HG03103 (cell line): ENCODE measurements at regions not wholly inside any gene's neighbourhood (a gene's known extent, or its start where the extent isn't known, plus 50 kb on each side); places are given as distances from the start of the nearest gene placed in this dataset.
A peak's percentile ranks its signal among the peaks of the same experiment; 100 is the strongest.

ENCODE experiments used
- ATAC-seq: cut with Tn5 transposase; IDR thresholded peaks from one replicate; pipeline ENCODE4 v1.9.1; 2021; ENCODE audit warnings: low read depth; ENCODE audit not compliant: unreplicated experiment

DNA sequence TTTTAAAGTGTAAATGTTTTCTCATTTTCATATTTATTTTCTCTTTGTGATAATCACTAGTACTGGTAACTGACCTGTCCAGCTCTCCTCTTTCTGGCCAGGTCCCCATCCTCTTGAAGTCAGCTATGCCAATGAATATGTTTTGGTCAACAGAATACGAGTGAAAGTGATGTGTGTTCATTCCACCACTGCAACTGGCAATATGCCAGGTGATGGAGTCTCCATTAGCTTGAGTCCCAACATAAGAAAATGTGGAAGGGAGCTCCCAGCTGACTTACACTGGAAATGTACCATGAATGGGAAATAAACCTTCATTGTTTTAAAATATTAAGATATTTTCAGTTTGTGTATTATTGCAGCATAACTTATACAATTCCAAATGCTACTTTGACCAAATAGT is 75.8 kb downstream of the CCDC34 start:
- no peak for ATAC-seq

DNA sequence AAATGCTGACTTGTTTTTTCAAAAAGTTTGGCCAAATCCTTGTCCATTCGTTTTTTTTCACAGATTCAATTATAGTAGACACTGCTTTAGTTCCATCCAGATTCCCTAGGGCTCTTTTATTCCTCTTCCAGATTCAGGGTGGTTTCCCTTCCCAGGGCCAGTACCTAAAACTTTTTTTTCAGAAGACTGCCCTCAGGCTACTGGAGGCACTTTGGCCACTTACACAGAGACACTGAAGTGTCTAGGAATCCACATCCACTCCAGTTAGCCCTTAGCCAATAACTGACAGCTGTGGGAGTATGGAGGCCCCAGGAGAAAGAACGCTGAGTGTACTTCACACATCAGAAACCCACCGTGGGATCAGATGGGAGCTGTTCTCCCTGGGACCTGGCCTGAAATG is 77.3 kb downstream of the CCDC34 start:
- no peak for ATAC-seq

DNA sequence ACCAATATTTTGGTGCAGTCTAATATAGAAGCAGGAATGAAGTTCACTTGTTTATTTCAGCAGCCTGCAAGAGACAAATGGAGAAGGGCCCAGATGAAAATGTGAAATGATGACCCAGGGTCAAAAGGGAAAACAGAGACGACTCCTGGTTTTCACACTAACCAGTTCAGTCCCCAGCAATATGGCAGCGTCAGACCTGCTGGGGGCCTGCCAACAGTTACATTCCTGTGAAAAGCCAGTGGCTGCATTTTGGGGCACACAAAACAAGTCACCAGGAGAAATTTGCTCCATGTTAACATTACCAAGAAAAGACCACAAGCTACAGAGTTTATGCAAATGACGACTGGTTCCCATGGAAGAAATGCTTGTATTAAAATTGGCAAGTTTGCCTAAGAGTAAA is 80.2 kb downstream of the CCDC34 start:
- ATAC-seq: no peak

DNA sequence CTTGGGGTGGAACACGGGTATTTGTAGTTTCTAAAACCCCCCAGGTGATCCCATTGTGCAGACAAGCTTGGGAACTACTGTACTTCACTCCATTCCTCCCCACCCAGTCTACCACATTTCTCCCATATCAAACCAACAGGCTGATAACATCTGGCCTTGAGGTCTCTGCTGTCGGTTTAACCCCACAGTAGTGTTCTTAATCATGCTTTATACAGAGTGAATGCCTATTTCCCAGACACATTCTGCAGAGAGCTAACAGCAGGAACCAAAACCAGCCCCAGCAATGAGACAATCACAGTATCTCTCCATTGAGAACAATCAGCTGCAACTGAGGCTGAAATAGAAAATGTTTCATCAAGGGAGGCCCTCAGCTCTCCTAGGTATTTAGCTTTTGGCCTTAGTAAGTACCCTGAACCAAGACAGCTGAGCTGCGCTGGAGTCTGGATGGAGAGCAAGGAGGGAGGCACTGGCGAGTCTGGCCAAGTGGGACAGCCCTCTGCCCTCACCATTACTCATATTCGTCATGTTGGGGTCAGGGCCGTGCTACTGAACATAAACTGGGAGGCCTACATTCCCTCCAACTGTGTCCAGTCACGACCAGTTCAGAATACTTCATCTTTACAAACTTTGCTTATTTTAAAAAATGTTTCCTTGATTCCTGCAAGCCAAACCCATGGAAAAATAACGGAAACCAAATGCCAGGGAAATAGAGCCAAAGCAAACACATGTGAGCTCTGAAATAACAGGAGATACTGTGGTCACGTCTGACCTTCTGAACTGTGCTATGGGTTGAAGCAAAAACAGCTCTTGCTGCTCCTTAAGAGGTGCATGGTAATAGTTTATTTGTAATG is 81.0 kb downstream of the CCDC34 start:
- ATAC-seq: peak; percentile 79

DNA sequence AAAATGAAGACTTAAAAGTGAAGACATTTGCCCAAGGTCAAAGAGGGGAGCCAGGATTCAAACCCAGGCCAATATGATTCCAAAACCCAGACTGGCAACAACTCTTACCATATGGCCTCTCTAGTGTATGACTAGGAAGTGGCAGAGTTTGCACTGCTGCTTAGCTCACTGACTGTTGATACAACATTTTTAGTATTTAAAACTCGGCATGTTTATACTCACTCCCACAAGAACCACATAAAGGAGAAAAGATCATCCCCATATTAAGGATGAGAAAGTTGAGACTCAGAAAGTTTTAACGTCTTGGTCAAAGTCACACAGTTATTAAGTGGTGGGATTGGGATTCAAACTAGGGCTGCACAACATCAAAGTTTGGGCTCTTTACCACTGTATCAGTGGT is 81.7 kb downstream of the CCDC34 start:
- ATAC-seq: no peak

DNA sequence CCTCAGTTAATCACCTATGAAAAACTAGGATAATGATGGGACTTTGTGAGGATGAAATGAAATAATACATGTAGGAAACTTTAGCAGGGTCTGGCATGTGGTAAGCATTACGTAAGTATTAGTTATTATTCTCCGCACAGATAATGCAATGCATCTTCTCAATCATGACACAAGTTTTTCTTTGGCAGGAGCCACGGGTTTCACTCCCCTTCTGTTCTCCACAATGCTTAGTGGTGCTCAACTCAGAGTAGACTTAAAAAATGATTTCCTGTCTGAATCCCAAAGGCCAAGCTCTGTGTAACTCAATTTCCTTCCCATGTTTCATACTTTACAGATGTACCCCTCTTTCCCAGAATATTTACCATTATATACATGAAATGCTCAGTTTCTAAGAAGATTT is 82.9 kb downstream of the CCDC34 start:
- ATAC-seq: no peak

DNA sequence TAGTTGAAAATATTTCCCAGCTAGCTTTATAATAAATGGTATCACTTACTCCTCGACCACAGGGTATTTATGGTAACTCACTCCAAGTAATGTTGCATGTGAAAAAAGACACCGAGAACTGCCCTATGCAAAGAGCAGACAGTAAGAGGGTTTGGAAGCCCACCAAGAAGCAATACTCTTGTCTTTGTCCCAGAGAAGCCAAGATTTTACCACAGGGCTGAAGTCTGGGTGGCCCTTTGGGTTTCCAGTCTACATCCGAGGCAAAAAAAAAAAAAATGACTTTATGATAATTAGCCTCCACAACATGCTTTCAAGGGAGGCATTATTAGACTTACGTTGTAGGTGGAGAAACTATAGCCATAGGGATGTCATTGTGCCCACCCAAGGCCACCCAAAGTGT is 83.6 kb downstream of the CCDC34 start:
- no peak for ATAC-seq

DNA sequence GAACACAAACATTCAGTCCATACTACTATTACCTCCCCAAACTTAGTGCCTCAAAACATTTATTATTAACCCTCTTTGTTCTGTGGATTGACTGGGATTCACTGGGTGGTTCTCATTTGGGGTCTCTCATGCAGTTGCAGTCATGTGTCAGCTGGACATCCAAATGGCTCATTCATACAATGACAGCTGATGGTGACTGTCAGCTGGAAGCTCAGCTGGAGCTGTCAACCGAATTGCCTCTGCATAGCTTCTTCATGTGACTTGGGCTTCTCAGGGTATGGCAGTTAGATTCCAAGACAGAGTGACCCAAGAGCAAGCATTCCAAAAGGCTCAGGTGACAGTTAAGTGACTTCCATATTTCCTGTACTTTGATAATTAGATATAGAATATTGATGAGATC is 85.2 kb downstream of the CCDC34 start:
- no peak for ATAC-seq

DNA sequence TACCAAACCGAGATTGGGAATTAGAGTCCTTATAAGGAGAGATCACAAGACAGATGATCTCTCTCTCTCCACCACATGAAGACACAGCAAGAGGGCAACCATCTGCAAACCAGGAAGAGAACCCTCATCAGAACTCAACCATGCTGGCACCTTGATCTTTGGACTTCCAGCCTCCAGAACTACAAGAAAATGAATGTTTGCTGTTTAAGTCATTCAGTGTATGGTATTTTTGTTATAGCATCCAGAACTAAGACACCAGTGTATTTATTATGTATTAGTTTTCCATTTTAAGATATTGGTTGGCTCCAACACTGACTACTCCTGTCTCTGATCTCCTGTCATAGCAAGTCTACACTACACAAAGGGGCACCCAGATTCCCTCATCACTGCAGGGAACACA is 86.9 kb downstream of the CCDC34 start:
- no peak for ATAC-seq

DNA sequence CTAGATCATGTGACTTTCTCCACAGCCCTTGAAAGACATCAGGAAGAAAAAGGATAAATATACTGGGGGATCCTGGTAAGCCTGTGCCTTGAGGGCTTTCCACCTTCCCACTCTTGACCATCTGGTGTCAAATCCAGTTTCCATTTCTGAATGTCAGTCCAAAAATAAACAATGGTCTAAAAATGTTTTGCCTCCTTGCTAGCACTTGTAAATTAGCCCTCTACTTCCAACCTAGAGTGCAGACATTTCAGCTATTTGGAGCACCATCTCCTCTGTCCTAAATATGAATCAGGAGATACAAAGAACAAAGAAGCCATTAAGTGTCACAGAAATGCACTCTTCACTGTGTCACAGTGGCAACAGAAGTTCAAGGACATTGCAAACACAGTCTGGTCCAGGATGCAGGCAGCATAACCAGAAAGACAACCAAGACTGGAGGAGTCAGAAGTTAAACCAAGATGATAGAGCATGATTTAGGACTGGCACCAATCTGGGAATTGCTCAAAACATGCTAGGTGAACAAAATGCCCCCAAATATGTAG is 88.1 kb downstream of the CCDC34 start:
- ATAC-seq: no peak

DNA sequence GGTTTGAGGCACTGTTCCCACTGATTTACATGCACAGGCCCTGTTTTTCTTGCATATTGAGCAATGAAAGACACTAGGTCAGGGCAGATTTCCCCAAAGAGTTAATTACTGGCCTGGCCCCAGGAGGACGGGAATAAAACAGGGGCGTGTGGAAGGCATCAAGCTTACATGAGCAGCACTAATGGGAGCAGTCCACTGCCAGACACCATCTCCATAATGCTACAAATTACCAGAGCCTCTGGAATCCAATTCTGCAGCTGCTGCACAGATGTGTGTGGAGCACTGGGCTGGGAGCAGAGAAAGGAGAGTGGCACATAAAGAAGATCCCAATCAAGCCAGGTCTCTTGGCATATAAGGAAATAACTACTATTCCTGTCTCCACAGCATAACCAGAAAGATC is 96.9 kb downstream of the CCDC34 start:
- ATAC-seq: no peak

DNA sequence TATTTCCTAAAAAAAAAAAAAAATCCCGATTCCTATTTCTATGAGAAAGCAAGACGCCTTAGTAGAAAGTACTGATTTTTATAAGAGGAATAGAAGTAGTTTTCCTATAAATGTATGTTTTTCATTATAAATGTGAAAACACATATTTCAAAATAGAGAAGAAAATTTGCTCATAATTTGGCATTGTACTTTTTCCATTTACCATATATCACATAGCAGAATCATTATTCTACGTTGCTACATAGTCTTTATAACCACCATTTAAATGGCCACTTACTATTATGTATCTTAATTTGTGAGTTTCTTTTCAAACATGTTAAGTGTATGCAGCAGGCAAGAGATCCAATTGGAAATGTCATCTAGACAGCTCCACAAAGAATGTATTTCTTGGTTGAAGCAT is 99.0 kb downstream of the CCDC34 start:
- ATAC-seq: no peak

DNA sequence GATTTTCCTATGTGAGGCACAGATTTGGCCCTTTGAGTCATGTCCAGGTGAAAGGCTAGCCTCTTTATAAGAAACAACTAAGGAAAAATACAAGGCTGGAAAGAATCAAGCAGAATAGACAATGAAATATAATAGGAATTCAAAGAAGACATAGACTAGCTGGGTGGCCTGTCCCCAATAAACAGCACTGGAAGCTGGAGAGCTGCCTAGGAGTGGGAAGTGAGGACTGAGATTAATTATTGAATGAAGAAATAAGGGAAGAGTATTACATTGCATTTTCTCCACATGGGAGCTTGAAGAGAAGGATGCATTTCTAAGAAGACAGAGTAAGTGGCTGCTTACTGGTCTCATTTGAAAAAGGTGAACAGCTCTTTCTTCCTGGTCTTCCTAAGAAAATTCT is 100.0 kb downstream of the CCDC34 start:
- ATAC-seq: no peak

DNA sequence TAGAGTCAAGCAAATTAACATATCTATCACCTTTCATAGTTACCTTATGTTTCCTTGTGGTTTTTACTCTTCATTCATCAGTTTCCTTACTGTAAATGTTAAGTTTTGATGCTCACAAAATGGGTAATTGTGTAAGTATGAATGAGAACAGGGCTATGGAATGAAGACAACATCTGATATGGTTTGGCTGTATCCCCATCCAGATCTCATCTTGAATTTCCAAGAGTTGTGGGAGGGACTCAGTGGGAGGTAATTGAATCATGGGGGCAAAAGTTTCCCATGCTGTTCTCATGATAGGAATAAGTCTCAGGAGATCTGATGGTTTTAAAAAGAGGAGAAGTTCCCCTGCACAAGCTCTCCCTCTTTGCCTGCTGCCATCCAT is 107.6 kb downstream of the CCDC34 start:
- no peak for ATAC-seq

DNA sequence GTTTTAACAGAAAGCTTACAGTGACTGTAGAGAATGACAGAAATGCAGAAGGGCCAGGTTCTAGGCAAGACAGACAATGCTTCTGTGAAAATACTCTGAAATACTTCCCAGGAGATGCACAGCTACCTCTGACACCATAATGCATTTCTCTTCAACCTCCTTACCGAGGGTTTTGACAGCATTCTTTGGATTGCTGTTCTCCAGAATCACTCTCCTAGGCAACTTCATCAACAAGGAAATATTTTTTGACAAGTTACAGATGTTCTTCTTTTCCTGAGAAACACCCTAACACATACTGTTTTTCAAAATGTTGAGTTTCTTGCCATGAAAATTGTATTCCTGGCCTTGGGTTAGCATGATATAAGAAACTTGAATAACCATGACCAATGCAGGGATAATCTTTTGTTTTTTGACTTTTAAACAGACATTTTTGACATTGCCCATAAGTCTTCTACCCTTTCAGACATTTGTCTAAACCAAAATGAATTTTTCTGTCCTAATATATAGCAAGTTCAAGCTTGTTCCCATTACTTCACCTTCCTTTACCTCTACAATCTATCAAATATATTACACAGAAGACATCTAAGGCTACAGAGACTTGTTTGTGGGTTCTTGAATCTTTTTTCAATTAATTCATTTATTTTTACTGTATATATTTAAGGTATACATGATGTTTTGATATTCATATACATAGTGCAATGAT is 108.1 kb downstream of the CCDC34 start:
- no peak for ATAC-seq

DNA sequence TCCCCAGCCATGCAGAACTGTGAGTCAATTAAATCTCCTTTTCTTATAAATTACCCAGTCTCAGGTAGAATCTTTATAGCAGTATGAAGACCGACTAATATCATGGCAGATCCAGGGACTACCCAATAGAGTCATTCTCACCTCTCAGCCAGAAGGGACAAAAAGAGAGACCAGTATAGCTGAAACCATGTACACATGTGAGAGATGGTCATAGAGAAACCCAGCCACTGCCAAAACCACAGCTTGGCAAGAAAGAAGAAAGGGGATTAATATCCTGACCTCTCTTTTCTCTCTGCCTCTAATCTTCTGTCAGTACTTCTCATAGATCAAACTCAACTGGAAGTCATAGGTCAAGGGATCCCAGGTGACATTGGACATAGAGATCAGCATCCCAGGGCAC is 109.8 kb downstream of the CCDC34 start:
- no peak for ATAC-seq

DNA sequence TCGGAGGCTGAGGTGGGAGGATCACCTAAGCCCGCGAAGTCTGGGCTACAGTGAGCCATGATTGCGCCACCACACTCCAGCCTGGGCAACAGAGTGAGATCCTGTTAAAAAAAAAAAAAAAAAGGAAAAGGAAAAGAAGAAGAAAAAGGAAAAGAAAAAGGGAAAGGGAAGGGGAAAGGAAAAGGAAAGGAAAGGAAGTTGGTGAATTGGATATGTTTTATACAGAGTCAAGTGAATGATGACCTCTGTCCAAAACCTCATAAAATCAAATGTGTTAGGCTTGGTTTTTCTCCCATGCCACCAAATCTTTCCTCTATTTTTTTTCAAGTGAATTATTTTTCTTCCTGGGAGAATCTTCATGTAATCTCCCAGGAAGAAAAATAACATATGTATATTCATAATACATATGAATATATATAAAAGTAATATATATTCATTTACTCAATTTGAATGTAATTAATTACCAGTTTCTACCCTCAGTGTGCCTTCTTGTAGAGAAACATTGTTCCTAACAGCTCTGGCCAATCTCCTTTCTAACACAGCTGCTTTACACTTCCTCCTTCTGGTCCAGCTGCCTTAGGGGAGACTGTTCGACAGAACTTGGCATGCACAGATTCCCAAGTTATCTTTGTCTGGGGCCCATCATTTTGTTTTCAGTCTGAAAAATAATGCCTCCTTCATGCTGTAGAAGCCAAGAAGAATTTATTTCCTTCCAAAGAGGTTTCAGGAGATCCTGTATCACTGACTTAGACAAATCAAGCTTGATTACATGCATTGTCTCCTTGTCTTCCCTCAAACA is 111.9 kb downstream of the CCDC34 start:
- no peak for ATAC-seq

DNA sequence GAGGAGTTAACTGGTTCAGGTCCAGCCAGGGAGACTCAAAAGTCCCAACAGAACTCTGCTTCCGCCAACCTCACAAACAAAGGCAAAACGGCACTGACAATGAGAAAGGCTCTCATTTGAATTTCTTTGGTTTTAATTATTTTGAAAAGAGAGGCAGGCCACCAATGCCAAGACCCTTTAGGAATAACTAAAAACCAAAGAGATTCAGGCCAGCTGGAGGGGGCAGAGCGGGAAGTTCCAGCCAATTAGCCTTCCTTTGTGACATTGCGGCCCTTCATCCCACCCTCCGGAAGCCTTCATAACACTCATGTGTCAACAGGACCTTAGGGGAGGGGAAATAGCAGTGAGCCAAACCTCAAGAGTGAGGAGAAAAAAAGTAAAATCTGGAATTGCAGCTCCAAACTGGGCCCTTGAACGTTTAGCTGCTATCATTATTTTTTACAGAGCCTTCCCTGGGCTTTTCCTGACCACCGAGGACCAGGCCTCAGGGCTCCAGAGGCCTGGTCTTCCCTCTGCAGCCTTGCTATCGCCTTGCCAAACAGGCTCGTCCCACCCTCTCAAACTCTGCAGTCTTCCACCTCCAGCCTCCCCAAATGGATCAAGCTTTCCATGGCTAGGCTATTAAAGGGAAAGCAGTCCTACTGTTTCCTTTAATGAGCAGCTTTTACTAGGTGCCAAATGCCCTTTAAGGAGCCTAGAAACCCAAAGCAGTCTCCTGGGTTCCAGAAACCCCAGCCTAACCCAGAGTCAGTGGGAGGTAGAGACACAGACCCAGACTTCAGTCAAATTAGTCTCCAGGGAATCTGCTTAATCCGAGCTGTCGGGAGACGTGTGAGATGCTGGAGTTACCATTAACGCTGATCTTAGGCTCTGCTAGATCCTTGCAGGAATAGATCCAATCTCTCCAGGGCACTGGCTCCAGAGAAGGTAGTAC is 114.2 kb downstream of the CCDC34 start:
- no peak for ATAC-seq

DNA sequence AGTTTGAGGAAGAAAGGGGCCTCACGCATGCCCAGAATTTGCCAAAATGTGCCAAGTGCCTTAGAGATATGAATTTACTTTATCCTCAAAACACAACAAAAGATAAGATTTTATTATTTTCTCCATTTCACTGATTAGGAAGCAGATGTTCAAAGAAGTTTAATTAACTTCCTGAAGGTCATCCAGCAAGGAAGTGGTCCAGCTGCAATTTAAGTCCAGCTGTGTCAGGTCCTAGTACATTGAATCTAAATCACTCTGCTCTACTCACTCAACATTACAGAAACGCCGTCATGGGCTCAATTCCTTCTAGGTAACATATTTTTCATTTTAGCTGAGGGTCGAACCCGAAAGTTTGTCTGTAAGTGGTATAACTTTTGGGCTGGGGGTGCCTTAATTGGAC is 115.4 kb downstream of the CCDC34 start:
- no peak for ATAC-seq

DNA sequence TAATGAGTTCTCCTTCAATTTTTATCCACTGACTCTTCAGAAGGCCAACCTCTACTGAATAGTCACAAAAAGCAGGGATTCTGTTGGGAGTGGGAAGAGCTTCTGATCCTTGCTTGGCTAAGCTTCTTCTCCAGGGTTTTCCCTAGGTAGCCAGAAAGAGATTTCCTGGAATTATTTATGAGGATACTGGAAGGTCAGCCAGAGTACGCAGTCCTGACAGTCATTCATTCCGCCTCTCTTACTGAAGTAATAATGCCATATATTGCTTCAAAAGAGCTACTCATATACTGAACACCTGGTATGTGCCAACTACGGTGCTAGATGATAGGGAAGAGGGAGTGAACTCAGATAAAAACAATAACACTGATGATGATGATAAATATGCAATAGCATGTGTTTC is 116.1 kb downstream of the CCDC34 start:
- no peak for ATAC-seq
